HEK293T (cell line): ENCODE measurements at regions not wholly inside any gene's neighbourhood (a gene's known extent, or its start where the extent isn't known, plus 50 kb on each side); places are given as distances from the start of the nearest gene placed in this dataset.
"Not testable (repeated sequence)": the region's sequence is repeated elsewhere in the genome, so short reads cannot be mapped to it uniquely, and the experiment has no call there.

Source experiments
- CTCF ChIA-PET: fragments of 350-600 bp; formaldehyde crosslinking; extraction: SDS; loops from one replicate; lab custom pipeline; 2021; ENCODE audit warnings: antibody characterized with exemption, inconsistent platforms; lab: Yijun Ruan, JAX
- POLR2A ChIA-PET: fragments of 350-600 bp; formaldehyde crosslinking; extraction: SDS; loops from one replicate; lab custom pipeline; 2020; ENCODE audit warnings: antibody characterized with exemption, inconsistent platforms; lab: Yijun Ruan, JAX
- DNase-seq: peaks from one replicate; pipeline ENCODE4 v3.0.0; 2012; ENCODE audit warnings: mixed read lengths; ENCODE audit errors: extremely low spot score
- ARNT ChIP-seq: fragments of 450-650 bp; IDR thresholded peaks from 2 replicates; pipeline ENCODE4 v1.6.1; 2017; ENCODE audit warnings: mild to moderate bottlenecking
- BHLHE40 ChIP-seq: fragments of 450-650 bp; IDR thresholded peaks from 2 replicates; pipeline ENCODE4 v1.6.1; 2016; ENCODE audit warnings: mild to moderate bottlenecking, moderate library complexity, borderline replicate concordance
- CTBP1 ChIP-seq: fragments of 450-650 bp; IDR thresholded peaks from 2 replicates; pipeline ENCODE4 v1.6.1; 2016; ENCODE audit warnings: borderline replicate concordance
- ELF4 ChIP-seq: fragments of 450-650 bp; IDR thresholded peaks from 2 replicates; pipeline ENCODE4 v1.6.1; 2017; ENCODE audit warnings: antibody characterized with exemption
- FOXA1 ChIP-seq: fragments of 450-650 bp; IDR thresholded peaks from 2 replicates; pipeline ENCODE4 v1.6.1; 2016; ENCODE audit warnings: mild to moderate bottlenecking
- FOXK2 ChIP-seq: fragments of 450-650 bp; IDR thresholded peaks from 2 replicates; pipeline ENCODE4 v1.6.1; 2016; ENCODE audit warnings: mild to moderate bottlenecking
- FOXM1 ChIP-seq: fragments of 450-650 bp; IDR thresholded peaks from 2 replicates; pipeline ENCODE4 v1.6.1; 2017; ENCODE audit warnings: mild to moderate bottlenecking, borderline replicate concordance
- HDGF ChIP-seq: fragments of 450-650 bp; IDR thresholded peaks from 2 replicates; pipeline ENCODE4 v1.6.1; 2017; ENCODE audit warnings: antibody characterized with exemption, borderline replicate concordance
- L3MBTL2 ChIP-seq: fragments of 450-650 bp; conservative IDR thresholded peaks from 2 replicates; pipeline ENCODE4 v1.6.1; 2016; ENCODE audit warnings: mild to moderate bottlenecking
- LEF1 ChIP-seq: fragments of 450-650 bp; IDR thresholded peaks from 2 replicates; pipeline ENCODE4 v1.6.1; 2017; ENCODE audit warnings: mild to moderate bottlenecking, borderline replicate concordance
- NFRKB ChIP-seq: fragments of 450-650 bp; IDR thresholded peaks from 2 replicates; pipeline ENCODE4 v1.6.1; 2016; ENCODE audit warnings: mild to moderate bottlenecking, moderate library complexity
- PKNOX1 ChIP-seq: fragments of 450-650 bp; IDR thresholded peaks from 2 replicates; pipeline ENCODE4 v1.6.1; 2016
- SP1 ChIP-seq: fragments of 450-650 bp; IDR thresholded peaks from 2 replicates; pipeline ENCODE4 v1.6.1; 2017
- SUZ12 ChIP-seq: fragments of 450-650 bp; IDR thresholded peaks from 2 replicates; pipeline ENCODE4 v1.6.1; 2016; ENCODE audit warnings: mild to moderate bottlenecking
- TARDBP ChIP-seq: fragments of 450-650 bp; IDR thresholded peaks from 2 replicates; pipeline ENCODE4 v1.6.1; 2016
- ZNF384 ChIP-seq: fragments of 450-650 bp; IDR thresholded peaks from 2 replicates; pipeline ENCODE4 v1.6.1; 2016

GRCh38 chr7:55743454-55743717, 119.2 kb downstream of the SEPTIN14 start:
- DNase-seq, POLR2A ChIA-PET, CTCF ChIA-PET: not testable (repeated sequence)

- CTCF ChIA-PET, POLR2A ChIA-PET, DNase-seq: not testable (repeated sequence)
Observed at GRCh38 chr7:55742651-55743453, 119.7 kb downstream of the SEPTIN14 start.

GRCh38 chr7:55741721-55742631, 120.6 kb downstream of the SEPTIN14 start:
- CTCF ChIA-PET, POLR2A ChIA-PET, DNase-seq: not testable (repeated sequence)

GRCh38 chr7:55740633-55741250, 121.8 kb downstream of the SEPTIN14 start:
- CTCF ChIA-PET, POLR2A ChIA-PET, DNase-seq: not testable (repeated sequence)

GRCh38 chr7:55740053-55740452, 122.5 kb downstream of the SEPTIN14 start:
- DNase-seq, CTCF ChIA-PET, POLR2A ChIA-PET: not testable (repeated sequence)

GRCh38 chr7:55736641-55737221, 125.8 kb downstream of the SEPTIN14 start:
- CTCF ChIA-PET, POLR2A ChIA-PET, DNase-seq: not testable (repeated sequence)

- POLR2A ChIA-PET = no interaction called here
- DNase-seq = no peak
- CTCF ChIA-PET = no interaction called here
- no peak for TF ChIP-seq ELF4
- TF ChIP-seq LEF1 = no peak
- TF ChIP-seq SUZ12 = no peak
- no peak for TF ChIP-seq SP1
Observed at GRCh38 chr7:55733241-55734140, 129.1 kb downstream of the SEPTIN14 start.

GRCh38 chr7:55731931-55732330, 130.6 kb downstream of the SEPTIN14 start:
- no peak for TF ChIP-seq NFRKB
- TF ChIP-seq LEF1 = no peak
- TF ChIP-seq PKNOX1 = no peak
- no peak for TF ChIP-seq SP1
- TF ChIP-seq FOXK2 = no peak
- no peak for TF ChIP-seq BHLHE40
- no peak for TF ChIP-seq CTBP1
- no peak for TF ChIP-seq FOXA1
- TF ChIP-seq FOXM1 = no peak
- TF ChIP-seq TARDBP = no peak
- no peak for TF ChIP-seq ELF4
- POLR2A ChIA-PET = no interaction called here
- no peak for DNase-seq
- CTCF ChIA-PET = no interaction called here

- TF ChIP-seq L3MBTL2 = no peak
- no peak for TF ChIP-seq BHLHE40
- TF ChIP-seq ZNF384 = no peak
- TF ChIP-seq ELF4 = no peak
- TF ChIP-seq SP1 = no peak
- TF ChIP-seq TARDBP = no peak
- no peak for TF ChIP-seq ARNT
- no peak for TF ChIP-seq LEF1
- no peak for TF ChIP-seq FOXM1
- no peak for TF ChIP-seq PKNOX1
- TF ChIP-seq FOXA1 = no peak
- TF ChIP-seq HDGF = no peak
- TF ChIP-seq NFRKB = no peak
- TF ChIP-seq SUZ12 = no peak
- TF ChIP-seq FOXK2 = no peak
- TF ChIP-seq CTBP1 = no peak
- ChIA-PET CTCF (no interaction called here), POLR2A (no interaction called here)
- no peak for DNase-seq
Observed at GRCh38 chr7:55730197-55730596, 132.4 kb downstream of the SEPTIN14 start.
